Vagina (tissue), 2 donors: ENCODE measurements at regions not wholly inside any gene's neighbourhood (a gene's known extent, or its start where the extent isn't known, plus 50 kb on each side); places are given as distances from the start of the nearest gene placed in this dataset.

Source experiments
- POLR2AphosphoS5 ChIP-seq, 2 donors: sonication (generic); formaldehyde crosslinking; IDR thresholded peaks; one replicate each; pipeline ENCODE4 v1.9.0; 2017; ENCODE audit warnings: antibody characterized with exemption in 2 of 2, mild to moderate bottlenecking in 2 of 2, low read depth in 1 of 2; ENCODE audit not compliant: insufficient read depth in 1 of 2
- TF ChIP-seq, protein P1 (sequence below), 3 experiments: fragments of 450-650 bp in 2 of 3; fragments of 200-600 bp in 1 of 3; sonication (generic) in 1 of 3; IDR thresholded peaks; one replicate each; pipeline ENCODE4 v1.5.1; 2017 to 2019; ENCODE audit warnings: antibody characterized with exemption in 3 of 3, mild to moderate bottlenecking in 2 of 3, moderate library complexity in 2 of 3

DNA sequence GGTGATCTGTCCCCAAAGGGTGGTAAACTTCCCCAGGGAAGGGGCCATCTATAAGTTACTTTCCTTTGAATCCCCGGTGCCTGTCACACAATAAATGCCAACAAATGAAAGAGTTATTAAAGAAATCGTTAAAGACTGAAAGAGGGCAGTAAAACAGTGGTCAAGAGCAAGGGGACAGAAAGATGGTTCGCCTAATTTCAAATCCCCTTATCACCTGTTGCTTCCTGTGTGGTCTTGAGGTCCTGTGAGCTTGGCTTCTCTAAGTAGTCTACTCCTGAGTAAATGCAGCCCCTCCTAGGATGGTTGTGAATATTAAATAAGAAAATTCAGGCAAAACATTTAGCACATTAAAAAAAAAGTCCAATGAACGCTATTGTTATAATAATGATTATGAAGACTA is 225.7 kb upstream of the ADAMTS9 start:
- TF ChIP-seq, protein P1, sequence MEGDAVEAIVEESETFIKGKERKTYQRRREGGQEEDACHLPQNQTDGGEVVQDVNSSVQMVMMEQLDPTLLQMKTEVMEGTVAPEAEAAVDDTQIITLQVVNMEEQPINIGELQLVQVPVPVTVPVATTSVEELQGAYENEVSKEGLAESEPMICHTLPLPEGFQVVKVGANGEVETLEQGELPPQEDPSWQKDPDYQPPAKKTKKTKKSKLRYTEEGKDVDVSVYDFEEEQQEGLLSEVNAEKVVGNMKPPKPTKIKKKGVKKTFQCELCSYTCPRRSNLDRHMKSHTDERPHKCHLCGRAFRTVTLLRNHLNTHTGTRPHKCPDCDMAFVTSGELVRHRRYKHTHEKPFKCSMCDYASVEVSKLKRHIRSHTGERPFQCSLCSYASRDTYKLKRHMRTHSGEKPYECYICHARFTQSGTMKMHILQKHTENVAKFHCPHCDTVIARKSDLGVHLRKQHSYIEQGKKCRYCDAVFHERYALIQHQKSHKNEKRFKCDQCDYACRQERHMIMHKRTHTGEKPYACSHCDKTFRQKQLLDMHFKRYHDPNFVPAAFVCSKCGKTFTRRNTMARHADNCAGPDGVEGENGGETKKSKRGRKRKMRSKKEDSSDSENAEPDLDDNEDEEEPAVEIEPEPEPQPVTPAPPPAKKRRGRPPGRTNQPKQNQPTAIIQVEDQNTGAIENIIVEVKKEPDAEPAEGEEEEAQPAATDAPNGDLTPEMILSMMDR (IDR thresholded peaks at IDR 0.05), result no peak
- TF ChIP-seq POLR2AphosphoS5 (IDR thresholded peaks at IDR 0.05; ENCODE audit: insufficient read depth in 1 of 2, low read depth in 1 of 2), result no peak
